ENCODE measurements at regions not wholly inside any gene's neighbourhood (a gene's known extent, or its start where the extent isn't known, plus 50 kb on each side); places are given as distances from the start of the nearest gene placed in this dataset.

GRCh38 chrX:147468600-147468999 is 443.1 kb upstream of the FMR1 start:
- H3K4me3 Mint-ChIP-seq: no peak overlapping the region
- H3K27ac Mint-ChIP-seq: no peak overlapping the region
- H3K4me1 Mint-ChIP-seq: no peaks in the 10 kb centered on the region
- TF ChIP-seq CTCF (IDR thresholded peaks at IDR 0.05): no peak
- DNase-seq: no peak
- no peaks in the 10 kb centered on the region for H3K27me3 Mint-ChIP-seq (ENCODE audit: low read depth, poor library complexity)
- H3K36me3 Mint-ChIP-seq (ENCODE audit: low read depth): no peaks in the 10 kb centered on the region
- H3K9me3 Mint-ChIP-seq: peaks cover 12% of the 10 kb centered on the region

DNA sequence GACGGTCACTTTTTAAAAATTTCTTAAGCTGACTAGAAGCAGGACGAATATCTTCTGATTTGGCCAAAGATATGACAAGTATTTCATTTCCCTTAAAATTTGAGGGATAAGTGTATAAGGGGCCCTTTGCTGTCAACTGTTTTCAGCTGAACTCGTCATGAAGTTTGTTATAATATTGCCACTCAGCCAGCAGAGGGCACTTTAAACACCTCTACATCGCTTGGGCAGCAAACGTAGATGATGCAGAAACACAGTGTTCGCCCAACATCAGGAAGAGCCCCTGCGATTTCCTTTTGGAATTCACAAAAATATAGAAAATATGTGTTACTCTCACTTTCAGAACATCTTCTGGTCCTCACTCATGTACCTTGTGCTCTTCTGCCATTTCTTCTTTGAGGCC is 435.7 kb upstream of the FMR1 start:
- TF ChIP-seq CTCF (IDR thresholded peaks at IDR 0.05): peak; percentile 13
- DNase-seq: peak; percentile 6
- Mint-ChIP-seq H3K4me1 (no peaks in the 10 kb centered on the region), H3K4me3 (no peak overlapping the region), H3K36me3 (ENCODE audit: low read depth) (no peaks in the 10 kb centered on the region), H3K27me3 (ENCODE audit: low read depth, poor library complexity) (no peaks in the 10 kb centered on the region), H3K9me3 (peaks cover 33% of the 10 kb centered on the region), H3K27ac (no peak overlapping the region)

DNA sequence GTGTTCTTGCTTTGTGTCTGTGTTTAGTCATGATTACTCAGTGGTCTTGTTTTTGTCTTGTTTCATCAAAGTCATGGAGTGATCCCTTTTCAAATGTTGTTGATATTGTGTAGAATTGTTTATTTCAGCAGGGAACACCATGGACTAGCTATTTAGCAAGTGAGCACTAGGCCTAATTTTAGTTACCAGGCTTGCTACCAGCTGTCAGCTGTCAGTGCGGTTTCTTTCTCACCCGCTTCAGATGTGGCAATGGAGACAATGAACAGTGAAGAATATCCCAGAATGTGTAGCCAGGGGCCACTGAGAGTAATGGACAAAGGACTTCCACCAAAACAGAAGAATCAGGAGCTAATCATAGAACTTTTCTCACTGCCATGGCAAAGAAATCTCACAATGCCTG is 432.8 kb upstream of the FMR1 start:
- no peak overlapping the region for H3K4me3 Mint-ChIP-seq
- peaks cover 50% of the 10 kb centered on the region for H3K9me3 Mint-ChIP-seq
- no peak for DNase-seq
- H3K27me3 Mint-ChIP-seq (ENCODE audit: low read depth, poor library complexity): no peaks in the 10 kb centered on the region
- H3K27ac Mint-ChIP-seq: no peak overlapping the region
- H3K4me1 Mint-ChIP-seq: no peaks in the 10 kb centered on the region
- H3K36me3 Mint-ChIP-seq (ENCODE audit: low read depth): no peaks in the 10 kb centered on the region
- TF ChIP-seq CTCF (IDR thresholded peaks at IDR 0.05): no peak

- H3K27me3 Mint-ChIP-seq (ENCODE audit: low read depth, poor library complexity): peaks cover 4% of the 10 kb centered on the region
- H3K4me3 Mint-ChIP-seq: no peak overlapping the region
- DNase-seq: no peak
- peaks cover 57% of the 10 kb centered on the region for H3K9me3 Mint-ChIP-seq
- no peaks in the 10 kb centered on the region for H3K36me3 Mint-ChIP-seq (ENCODE audit: low read depth)
- no peaks in the 10 kb centered on the region for H3K4me1 Mint-ChIP-seq
- H3K27ac Mint-ChIP-seq: no peak overlapping the region
- TF ChIP-seq CTCF (IDR thresholded peaks at IDR 0.05): no peak
These were observed 426.5 kb upstream of the FMR1 start for GRCh38 chrX:147485207-147485606.

- no peaks in the 10 kb centered on the region for H3K27me3 Mint-ChIP-seq (ENCODE audit: low read depth, poor library complexity)
- no peak overlapping the region for H3K4me3 Mint-ChIP-seq
- TF ChIP-seq CTCF (IDR thresholded peaks at IDR 0.05): no peak
- no peaks in the 10 kb centered on the region for H3K36me3 Mint-ChIP-seq (ENCODE audit: low read depth)
- no peak for DNase-seq
- H3K9me3 Mint-ChIP-seq: peaks cover 41% of the 10 kb centered on the region
- no peaks in the 10 kb centered on the region for H3K4me1 Mint-ChIP-seq
- H3K27ac Mint-ChIP-seq: no peak overlapping the region
These were observed 417.4 kb upstream of the FMR1 start for GRCh38 chrX:147494365-147494764.

DNA sequence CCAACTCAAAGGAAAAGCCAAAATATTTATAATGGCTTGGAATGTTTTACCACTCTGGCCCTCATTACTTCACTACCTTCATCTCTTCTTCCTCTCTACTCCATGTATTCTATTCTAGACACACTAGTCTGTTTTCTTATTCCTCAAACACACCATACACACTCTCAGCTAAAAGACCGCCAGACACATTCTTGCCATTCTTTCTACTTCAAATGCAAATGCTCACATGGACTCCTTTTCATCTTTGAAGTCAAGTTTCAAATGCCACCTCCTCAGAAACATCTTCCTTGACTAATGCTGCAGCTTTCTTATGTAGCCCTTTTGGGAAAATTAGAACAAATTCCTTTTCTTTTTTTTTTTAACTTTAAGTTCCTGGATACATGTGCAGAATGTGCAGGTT is 412.9 kb upstream of the FMR1 start:
- no peaks in the 10 kb centered on the region for H3K27me3 Mint-ChIP-seq (ENCODE audit: low read depth, poor library complexity)
- peaks cover 42% of the 10 kb centered on the region for H3K9me3 Mint-ChIP-seq
- no peak overlapping the region for H3K27ac Mint-ChIP-seq
- TF ChIP-seq CTCF (IDR thresholded peaks at IDR 0.05): no peak
- H3K4me3 Mint-ChIP-seq: no peak overlapping the region
- H3K4me1 Mint-ChIP-seq: no peaks in the 10 kb centered on the region
- no peak for DNase-seq
- no peaks in the 10 kb centered on the region for H3K36me3 Mint-ChIP-seq (ENCODE audit: low read depth)

All from nephron progenitor cell (in vitro differentiated cells).